ENCODE measurements at regions not wholly inside any gene's neighbourhood (a gene's known extent, or its start where the extent isn't known, plus 50 kb on each side); places are given as distances from the start of the nearest gene placed in this dataset.
"Not testable (repeated sequence)": the region's sequence is repeated elsewhere in the genome, so short reads cannot be mapped to it uniquely, and the experiment has no call there.

DNA sequence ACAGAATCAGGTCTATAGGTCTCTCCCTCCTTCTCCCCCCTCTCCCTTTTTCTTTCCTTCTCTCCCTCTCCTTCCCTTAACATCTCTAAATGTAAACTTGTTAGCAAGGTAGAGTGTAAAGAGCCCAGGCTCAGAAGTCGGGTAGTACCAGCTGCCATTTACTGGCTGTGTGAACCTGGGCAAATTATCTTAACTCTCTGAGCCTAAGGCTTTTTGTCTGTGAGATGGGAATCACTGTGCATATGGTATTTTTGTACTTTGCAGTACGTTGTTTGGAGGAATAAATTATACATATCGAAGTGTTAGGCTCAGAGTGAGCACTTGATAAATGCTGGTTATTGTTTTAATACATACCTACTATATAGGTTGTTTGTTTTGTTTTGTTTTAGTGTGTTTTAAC, 154.0 kb downstream of the RBMX2 start:
- no peak for TF ChIP-seq POLR2A (IDR thresholded peaks at IDR 0.05)
- TF ChIP-seq, protein P1, sequence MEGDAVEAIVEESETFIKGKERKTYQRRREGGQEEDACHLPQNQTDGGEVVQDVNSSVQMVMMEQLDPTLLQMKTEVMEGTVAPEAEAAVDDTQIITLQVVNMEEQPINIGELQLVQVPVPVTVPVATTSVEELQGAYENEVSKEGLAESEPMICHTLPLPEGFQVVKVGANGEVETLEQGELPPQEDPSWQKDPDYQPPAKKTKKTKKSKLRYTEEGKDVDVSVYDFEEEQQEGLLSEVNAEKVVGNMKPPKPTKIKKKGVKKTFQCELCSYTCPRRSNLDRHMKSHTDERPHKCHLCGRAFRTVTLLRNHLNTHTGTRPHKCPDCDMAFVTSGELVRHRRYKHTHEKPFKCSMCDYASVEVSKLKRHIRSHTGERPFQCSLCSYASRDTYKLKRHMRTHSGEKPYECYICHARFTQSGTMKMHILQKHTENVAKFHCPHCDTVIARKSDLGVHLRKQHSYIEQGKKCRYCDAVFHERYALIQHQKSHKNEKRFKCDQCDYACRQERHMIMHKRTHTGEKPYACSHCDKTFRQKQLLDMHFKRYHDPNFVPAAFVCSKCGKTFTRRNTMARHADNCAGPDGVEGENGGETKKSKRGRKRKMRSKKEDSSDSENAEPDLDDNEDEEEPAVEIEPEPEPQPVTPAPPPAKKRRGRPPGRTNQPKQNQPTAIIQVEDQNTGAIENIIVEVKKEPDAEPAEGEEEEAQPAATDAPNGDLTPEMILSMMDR (IDR thresholded peaks at IDR 0.05), result no peak
- H3K4me3 ChIP-seq (ENCODE audit: low read depth, poor library complexity, severe bottlenecking), result no peak overlapping the region
- DNase-seq (ENCODE audit: low spot score in 2 of 2), result no peak
- WGBS, 2 donors, result 42 to 59% methylated on average over 3 of the region's 3 CpGs
- intact Hi-C loops (cut with DNase I; ENCODE audit: low total_unique reads), result no loop called here

DNA sequence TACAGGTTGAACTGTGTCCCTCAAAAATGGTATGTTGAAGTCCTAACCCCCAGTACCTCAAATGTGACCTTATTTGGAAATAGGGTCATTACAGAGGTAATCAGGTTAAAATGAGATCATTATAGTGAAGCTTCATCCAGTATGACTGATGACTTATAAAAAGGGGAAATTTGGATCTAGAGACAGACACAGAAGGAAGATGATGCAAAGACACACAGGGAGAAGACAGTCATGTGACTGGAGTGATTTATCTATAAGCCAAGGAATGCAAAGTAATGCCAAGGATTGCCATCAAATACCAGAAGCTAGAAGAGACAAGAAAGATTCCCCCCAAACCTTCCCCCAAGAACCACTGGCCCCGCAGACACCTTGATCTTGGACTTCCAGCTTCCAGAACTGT, 155.2 kb downstream of the RBMX2 start:
- 89 to 90% methylated on average over 1 of the region's 1 CpG for WGBS, 2 donors
- TF ChIP-seq, protein P1 (IDR thresholded peaks at IDR 0.05), result no peak
- TF ChIP-seq POLR2A (IDR thresholded peaks at IDR 0.05), result no peak
- intact Hi-C loops (cut with DNase I; ENCODE audit: low total_unique reads), result no loop called here
- no peak for DNase-seq (ENCODE audit: low spot score in 2 of 2)
- no peak overlapping the region for H3K4me3 ChIP-seq (ENCODE audit: low read depth, poor library complexity, severe bottlenecking)

DNA sequence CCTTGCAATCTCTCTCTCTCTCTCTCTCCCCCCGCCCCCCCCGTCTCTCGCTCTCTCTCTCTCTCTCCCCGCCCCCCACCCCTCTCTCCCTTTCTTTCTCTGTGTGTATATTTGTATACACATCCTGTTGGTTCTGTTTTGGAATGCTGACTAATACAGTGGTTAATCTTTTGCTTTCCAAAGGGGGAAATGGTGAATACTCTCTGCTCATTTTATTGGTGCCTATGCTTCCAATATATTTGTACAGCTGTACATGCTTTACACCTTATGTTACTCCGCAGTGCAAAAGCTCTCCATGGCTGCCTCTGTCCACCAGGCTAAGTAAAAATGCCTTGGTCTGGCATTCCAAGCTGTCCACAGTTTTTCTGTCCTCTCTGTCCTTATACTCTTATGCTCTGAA, 158.8 kb downstream of the RBMX2 start:
- intact Hi-C loops (cut with DNase I; ENCODE audit: low total_unique reads), result no loop called here
- no peak for TF ChIP-seq POLR2A (IDR thresholded peaks at IDR 0.05)
- TF ChIP-seq, protein P1 (IDR thresholded peaks at IDR 0.05), result no peak
- WGBS, 2 donors, result 72% methylated on average over 4 to 5 of the region's 5 CpGs
- H3K4me3 ChIP-seq (ENCODE audit: low read depth, poor library complexity, severe bottlenecking), result no peak overlapping the region
- no peak for DNase-seq (ENCODE audit: low spot score in 2 of 2)

DNA sequence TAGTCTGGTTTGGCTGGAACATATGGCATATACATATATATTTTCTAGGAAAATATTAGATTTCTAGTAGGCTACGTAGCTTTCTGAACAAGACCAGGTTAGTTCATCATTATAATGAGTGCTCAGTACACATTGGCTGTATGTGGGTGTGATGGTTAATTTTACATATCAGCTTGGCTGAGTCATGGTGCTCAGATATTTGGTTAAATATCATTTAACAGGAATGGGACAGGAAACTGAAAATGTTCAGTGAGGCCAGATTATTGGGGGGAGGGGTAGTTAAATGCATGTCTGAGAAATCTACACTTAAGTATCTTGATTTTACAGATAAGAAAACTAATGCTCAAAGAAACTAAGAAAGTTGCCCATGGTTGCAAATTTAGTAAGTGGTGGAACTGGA, 160.1 kb downstream of the RBMX2 start:
- WGBS, 2 donors, result 59 to 82% methylated on average over 1 of the region's 1 CpG

DNA sequence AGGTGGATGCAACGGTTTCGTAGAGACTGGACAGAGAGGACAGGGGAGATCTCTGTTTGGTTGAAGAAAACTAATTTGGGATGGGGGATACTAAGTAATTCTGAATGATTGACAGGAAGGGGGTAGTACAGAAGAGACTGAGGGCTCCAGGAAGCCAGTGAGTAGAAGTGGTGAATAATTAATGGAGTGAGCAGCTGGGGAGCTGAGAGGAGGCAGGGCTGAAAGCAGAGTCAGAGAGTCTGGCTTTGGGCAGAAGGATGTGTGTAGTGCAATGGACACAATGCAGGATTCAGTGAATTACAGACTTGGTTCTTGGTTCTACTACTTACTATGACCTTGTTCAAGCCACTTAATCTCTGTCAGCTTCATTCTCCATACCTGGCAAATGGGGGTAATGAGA, 161.7 kb downstream of the RBMX2 start:
- intact Hi-C loops (cut with DNase I; ENCODE audit: low total_unique reads), result no loop called here
- no peak for DNase-seq (ENCODE audit: low spot score in 2 of 2)
- H3K4me3 ChIP-seq (ENCODE audit: low read depth, poor library complexity, severe bottlenecking), result no peak overlapping the region
- no peak for TF ChIP-seq POLR2A (IDR thresholded peaks at IDR 0.05)
- TF ChIP-seq, protein P1 (IDR thresholded peaks at IDR 0.05), result no peak
- 85 to 87% methylated on average over 2 of the region's 2 CpGs for WGBS, 2 donors

More for the DNA sequence above, 160.1 kb downstream of the RBMX2 start:
- intact Hi-C loops (cut with DNase I; ENCODE audit: low total_unique reads), result no loop called here
- TF ChIP-seq, protein P1 (IDR thresholded peaks at IDR 0.05), result no peak
- TF ChIP-seq POLR2A (IDR thresholded peaks at IDR 0.05), result no peak
- no peak overlapping the region for H3K4me3 ChIP-seq (ENCODE audit: low read depth, poor library complexity, severe bottlenecking)
- DNase-seq (ENCODE audit: low spot score in 2 of 2), result no peak

DNA sequence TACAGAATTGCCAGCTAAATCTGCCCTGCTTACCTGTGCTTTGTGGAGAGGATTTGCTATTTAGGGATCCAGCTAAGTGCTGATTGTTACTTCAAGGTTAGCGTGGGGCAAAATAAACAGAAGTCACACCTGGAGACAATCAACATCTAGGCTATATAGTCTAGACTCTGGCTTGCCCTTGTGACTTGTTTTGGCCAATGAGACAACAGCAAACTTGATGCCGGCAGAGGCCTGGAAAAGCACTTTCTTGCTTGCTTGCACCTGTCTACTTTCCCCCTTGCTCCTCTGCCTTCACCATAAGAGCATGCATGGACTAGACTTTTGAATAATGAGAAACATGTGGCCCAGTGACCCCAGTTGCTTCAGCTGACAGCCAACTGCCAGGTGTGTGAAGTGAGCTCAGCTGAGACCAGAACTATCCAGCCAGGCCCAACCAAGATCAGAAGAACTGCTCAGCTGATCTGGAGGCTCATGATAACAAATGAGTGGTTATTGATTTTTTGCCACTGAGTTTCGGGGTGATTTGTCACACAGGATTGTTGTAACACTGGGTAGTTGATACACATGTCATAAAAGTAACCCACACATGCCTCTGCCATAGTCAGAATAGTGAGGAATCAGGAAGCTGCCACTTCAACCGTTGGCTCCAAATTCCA, 164.4 kb downstream of the RBMX2 start:
- TF ChIP-seq POLR2A (IDR thresholded peaks at IDR 0.05), result no peak
- TF ChIP-seq, protein P1 (IDR thresholded peaks at IDR 0.05), result no peak
- DNase-seq (ENCODE audit: low spot score in 2 of 2), result no peak
- H3K4me3 ChIP-seq (ENCODE audit: low read depth, poor library complexity, severe bottlenecking), result no peak overlapping the region
- intact Hi-C loops (cut with DNase I; ENCODE audit: low total_unique reads), result no loop called here
- WGBS, 2 donors, result 54 to 63% methylated on average over 4 of the region's 4 CpGs

DNA sequence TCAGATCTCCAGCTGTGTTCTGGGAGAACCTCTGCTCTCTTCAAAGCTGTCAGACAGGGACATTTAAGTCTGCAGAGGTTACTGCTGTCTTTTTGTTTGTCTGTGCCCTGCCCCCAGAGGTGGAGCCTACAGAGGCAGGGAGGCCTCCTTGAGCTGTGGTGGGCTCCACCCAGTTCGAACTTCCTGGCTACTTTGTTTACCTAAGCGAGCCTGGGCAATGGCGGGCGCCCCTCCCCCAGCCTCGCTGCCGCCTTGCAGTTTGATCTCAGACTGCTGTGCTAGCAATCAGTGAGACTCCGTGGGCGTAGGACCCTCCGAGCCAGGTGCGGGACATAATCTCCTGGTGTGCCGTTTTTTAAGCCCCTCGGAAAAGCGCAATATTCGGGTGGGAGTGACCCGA, 171.2 kb downstream of the RBMX2 start:
- intact Hi-C loops (cut with DNase I; ENCODE audit: low total_unique reads); DNase-seq (ENCODE audit: low spot score in 2 of 2); H3K4me3 ChIP-seq (ENCODE audit: low read depth, poor library complexity, severe bottlenecking): not testable (repeated sequence)
- WGBS, 2 donors, result 83% methylated on average over 15 of the region's 15 CpGs; no CpG with 5 or more reads in 1 of the 2 donors
